ENCODE measurements at regions not wholly inside any gene's neighbourhood (a gene's known extent, or its start where the extent isn't known, plus 50 kb on each side); places are given as distances from the start of the nearest gene placed in this dataset.

- no peak overlapping the region for H2AFZ ChIP-seq (ENCODE audit: insufficient read depth, low read depth, low read length, poor library complexity, severe bottlenecking)
- Mint-ChIP-seq H3K27me3 (no peaks in the 10 kb centered on the region), H3K27ac (no peak overlapping the region), H3K9me3 (ENCODE audit: insufficient read depth) (no peaks in the 10 kb centered on the region), H3K4me3 (no peak overlapping the region), H3K4me1 (no peaks in the 10 kb centered on the region)
- CTCF ChIA-PET = no interaction called here
- TF ChIP-seq CTCF (IDR thresholded peaks at IDR 0.05) (no peak), EZH2 (IDR thresholded peaks at IDR 0.05; ENCODE audit: borderline replicate concordance, insufficient read depth, low read depth, low read length, poor library complexity, severe bottlenecking) (no peak)
- POLR2A ChIA-PET = no interaction called here
- H3K9ac ChIP-seq (ENCODE audit: low read length) = no peak overlapping the region
- no peaks in the 10 kb centered on the region for H3K79me2 ChIP-seq (ENCODE audit: control insufficient read depth, insufficient read depth, low read length)
- WGBS (ENCODE audit: insufficient coverage) = 67% methylated on average over 1 of the region's 2 CpGs
- intact Hi-C loops (cut with micrococcal nuclease) = no loop called here
- DNase-seq (no peak), ATAC-seq (ENCODE audit: low read depth) (no peak)
- peaks cover 0 to 2% (median 0%) of the 10 kb centered on the region in 4 experiments for H3K27me3 ChIP-seq (replicated peaks in 1 of 4; ENCODE audit: control extremely low read depth in 1 of 4, control insufficient read depth in 3 of 4, insufficient read depth in 4 of 4, low read length in 3 of 4)
- H3K4me2 ChIP-seq (replicated peaks; ENCODE audit: low read depth, low read length, poor library complexity, severe bottlenecking) = no peak overlapping the region
- no peaks in the 10 kb centered on the region for H3K4me1 ChIP-seq (ENCODE audit: control insufficient read depth in 2 of 2, insufficient read depth in 2 of 2, low read length in 2 of 2)
- peaks cover 0 to 3% (median 0%) of the 10 kb centered on the region in 3 donors for H3K9me3 ChIP-seq (ENCODE audit: control extremely low read depth in 1 of 3, control insufficient read depth in 2 of 3, insufficient read depth in 1 of 3, low read length in 2 of 3)
- H4K20me1 ChIP-seq (ENCODE audit: control insufficient read depth, insufficient read depth, low read length, poor library complexity, severe bottlenecking) = no peaks in the 10 kb centered on the region
- no peak overlapping the region for H3K27ac ChIP-seq (ENCODE audit: low read length in 2 of 2)
- H3K36me3 ChIP-seq (replicated peaks in 1 of 2; ENCODE audit: control extremely low read depth in 1 of 2, control insufficient read depth in 1 of 2, extremely low read depth in 1 of 2, insufficient read depth in 2 of 2, low read length in 1 of 2) = no peaks in the 10 kb centered on the region
- no peak overlapping the region for H3K4me3 ChIP-seq (ENCODE audit: control extremely low read depth in 1 of 5, extremely low read depth in 1 of 5, insufficient read depth in 1 of 5, low read depth in 2 of 5, low read length in 4 of 5)
These were observed 121.3 kb upstream of the HDDC2 start for GRCh38 chr6:125423047-125423446.

GRCh38 chr6:125431971-125432370 lies 130.2 kb upstream of the HDDC2 start:
- DNase-seq (no peak), ATAC-seq (ENCODE audit: low read depth) (no peak)
- H3K27me3 ChIP-seq (replicated peaks in 1 of 4; ENCODE audit: control extremely low read depth in 1 of 4, control insufficient read depth in 3 of 4, insufficient read depth in 4 of 4, low read length in 3 of 4) = peaks cover 0 to 2% (median 0%) of the 10 kb centered on the region in 4 experiments
- no peak overlapping the region for H3K9ac ChIP-seq (ENCODE audit: low read length)
- ChIA-PET POLR2A (no interaction called here), CTCF (no interaction called here)
- intact Hi-C loops (cut with micrococcal nuclease) = no loop called here
- H3K27ac ChIP-seq (ENCODE audit: low read length in 2 of 2) = no peak overlapping the region
- Mint-ChIP-seq H3K9me3 (ENCODE audit: insufficient read depth) (no peaks in the 10 kb centered on the region), H3K4me1 (peaks cover 8% of the 10 kb centered on the region), H3K27me3 (peaks cover 3% of the 10 kb centered on the region), H3K4me3 (no peak overlapping the region), H3K27ac (no peak overlapping the region)
- H3K4me3 ChIP-seq (ENCODE audit: control extremely low read depth in 1 of 5, extremely low read depth in 1 of 5, insufficient read depth in 1 of 5, low read depth in 2 of 5, low read length in 4 of 5) = no peak overlapping the region
- no peaks in the 10 kb centered on the region for H3K36me3 ChIP-seq (replicated peaks in 1 of 2; ENCODE audit: control extremely low read depth in 1 of 2, control insufficient read depth in 1 of 2, extremely low read depth in 1 of 2, insufficient read depth in 2 of 2, low read length in 1 of 2)
- no peaks in the 10 kb centered on the region for H3K4me1 ChIP-seq (ENCODE audit: control insufficient read depth in 2 of 2, insufficient read depth in 2 of 2, low read length in 2 of 2)
- no peak for TF ChIP-seq EZH2 (IDR thresholded peaks at IDR 0.05; ENCODE audit: borderline replicate concordance, insufficient read depth, low read depth, low read length, poor library complexity, severe bottlenecking)
- TF ChIP-seq CTCF (IDR thresholded peaks at IDR 0.05) = no peak
- H2AFZ ChIP-seq (ENCODE audit: insufficient read depth, low read depth, low read length, poor library complexity, severe bottlenecking) = no peak overlapping the region
- no peaks in the 10 kb centered on the region for H3K9me3 ChIP-seq (ENCODE audit: control extremely low read depth in 1 of 3, control insufficient read depth in 2 of 3, insufficient read depth in 1 of 3, low read length in 2 of 3)
- no peaks in the 10 kb centered on the region for H4K20me1 ChIP-seq (ENCODE audit: control insufficient read depth, insufficient read depth, low read length, poor library complexity, severe bottlenecking)
- H3K4me2 ChIP-seq (replicated peaks; ENCODE audit: low read depth, low read length, poor library complexity, severe bottlenecking) = no peak overlapping the region
- H3K79me2 ChIP-seq (ENCODE audit: control insufficient read depth, insufficient read depth, low read length) = no peaks in the 10 kb centered on the region
